ENCODE measurements at regions not wholly inside any gene's neighbourhood (a gene's known extent, or its start where the extent isn't known, plus 50 kb on each side); places are given as distances from the start of the nearest gene placed in this dataset.

- Histone ChIP-seq H3K36me3 (ENCODE audit: control insufficient read depth, insufficient read depth, low read length) (no peaks in the 10 kb centered on the region), H3K27me3 (ENCODE audit: control insufficient read depth, insufficient read depth, low read length) (no peaks in the 10 kb centered on the region), H3K4me3 (ENCODE audit: low read depth, low read length) (no peak overlapping the region)
- DNase-seq (ENCODE audit: low read depth) = no peak
- no peak for TF ChIP-seq CTCF (IDR thresholded peaks at IDR 0.05; ENCODE audit: insufficient read depth, low read length, poor library complexity, severe bottlenecking)
Observed at GRCh38 chr14:86574051-86574777, 1044.3 kb downstream of the FLRT2 start.

- H3K4me3 ChIP-seq (ENCODE audit: low read depth, low read length) = no peak overlapping the region
- DNase-seq (ENCODE audit: low read depth) = no peak
Observed at GRCh38 chr14:86570371-86570770, 1040.4 kb downstream of the FLRT2 start.

GRCh38 chr14:86543521-86543920 is 1013.6 kb downstream of the FLRT2 start:
- DNase-seq (ENCODE audit: low read depth) = no peak
- no peak for TF ChIP-seq CTCF (IDR thresholded peaks at IDR 0.05; ENCODE audit: insufficient read depth, low read length, poor library complexity, severe bottlenecking)
- no peak overlapping the region for H3K4me3 ChIP-seq (ENCODE audit: low read depth, low read length)
- H3K36me3 ChIP-seq (ENCODE audit: control insufficient read depth, insufficient read depth, low read length) = no peaks in the 10 kb centered on the region
- H3K27me3 ChIP-seq (ENCODE audit: control insufficient read depth, insufficient read depth, low read length) = no peaks in the 10 kb centered on the region

More at GRCh38 chr14:86570371-86570770, 1040.4 kb downstream of the FLRT2 start:
- no peaks in the 10 kb centered on the region for H3K36me3 ChIP-seq (ENCODE audit: control insufficient read depth, insufficient read depth, low read length)
- TF ChIP-seq CTCF (IDR thresholded peaks at IDR 0.05; ENCODE audit: insufficient read depth, low read length, poor library complexity, severe bottlenecking) = no peak
- H3K27me3 ChIP-seq (ENCODE audit: control insufficient read depth, insufficient read depth, low read length) = no peaks in the 10 kb centered on the region

- Histone ChIP-seq H3K36me3 (ENCODE audit: control insufficient read depth, insufficient read depth, low read length) (no peaks in the 10 kb centered on the region), H3K4me3 (ENCODE audit: low read depth, low read length) (no peak overlapping the region), H3K27me3 (ENCODE audit: control insufficient read depth, insufficient read depth, low read length) (no peaks in the 10 kb centered on the region)
- TF ChIP-seq CTCF (IDR thresholded peaks at IDR 0.05; ENCODE audit: insufficient read depth, low read length, poor library complexity, severe bottlenecking) = no peak
- DNase-seq (ENCODE audit: low read depth) = no peak
Observed at GRCh38 chr14:86541972-86542371, 1012.0 kb downstream of the FLRT2 start.

- Histone ChIP-seq H3K4me3 (ENCODE audit: low read depth, low read length) (no peak overlapping the region), H3K27me3 (ENCODE audit: control insufficient read depth, insufficient read depth, low read length) (no peaks in the 10 kb centered on the region), H3K36me3 (ENCODE audit: control insufficient read depth, insufficient read depth, low read length) (no peaks in the 10 kb centered on the region)
- TF ChIP-seq CTCF (IDR thresholded peaks at IDR 0.05; ENCODE audit: insufficient read depth, low read length, poor library complexity, severe bottlenecking) = no peak
- DNase-seq (ENCODE audit: low read depth) = no peak
Observed at GRCh38 chr14:86540636-86541247, 1010.8 kb downstream of the FLRT2 start.

Measured in kidney epithelial cell (primary cell).